HPDE6-E6E7 (cell line): ENCODE measurements at regions not wholly inside any gene's neighbourhood (a gene's known extent, or its start where the extent isn't known, plus 50 kb on each side); places are given as distances from the start of the nearest gene placed in this dataset.

Experiments used
- DNase-seq: peaks from one replicate; pipeline ENCODE4 v3.0.0; 2011; ENCODE audit warnings: missing footprints; ENCODE audit errors: extremely low spot score

DNA sequence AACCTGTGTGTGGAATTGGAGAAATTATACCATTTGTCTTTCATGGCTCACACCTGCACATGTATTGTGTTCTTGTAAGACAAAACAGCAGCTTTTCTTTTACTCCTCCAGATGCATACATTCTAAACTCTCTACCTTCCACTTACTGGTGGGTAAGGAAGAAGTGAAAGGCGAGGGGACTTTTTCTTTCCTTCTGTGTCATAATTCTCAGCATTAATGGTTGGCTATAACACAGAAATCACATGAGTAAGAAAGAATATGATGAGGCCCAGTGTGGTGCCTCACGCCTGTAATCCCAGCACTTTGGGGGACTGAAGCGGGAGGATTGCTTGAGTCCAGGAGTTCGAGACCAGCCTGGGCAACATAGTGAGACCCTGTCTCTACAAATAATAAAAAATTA lies 57.8 kb upstream of the SHANK2 start:
- DNase-seq, result no peak

DNA sequence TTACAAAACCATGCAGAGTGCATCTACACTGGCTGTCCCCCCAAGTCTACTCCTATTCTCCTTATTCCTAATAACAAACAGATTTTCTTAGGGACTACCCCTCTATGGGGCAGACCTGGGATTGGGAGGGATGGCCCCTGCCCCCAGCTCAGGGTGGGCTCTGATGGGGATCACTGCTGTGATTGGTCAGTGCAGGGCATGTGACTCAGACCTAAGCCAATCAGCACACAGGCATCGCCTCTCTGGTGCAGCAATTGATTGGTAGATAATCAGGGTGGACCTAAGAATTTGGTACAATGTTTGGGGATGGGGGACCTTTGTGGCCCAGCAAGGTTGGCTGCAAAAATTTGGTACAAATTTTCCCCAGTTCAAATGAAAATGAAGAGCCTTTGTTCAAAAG lies 57.2 kb upstream of the SHANK2 start:
- DNase-seq, result no peak

- no peak for DNase-seq
Measured at GRCh38 chr11:71309181-71309580, 56.8 kb upstream of the SHANK2 start.

- no peak for DNase-seq
Measured at GRCh38 chr11:71307811-71308645, 55.7 kb upstream of the SHANK2 start.

DNA sequence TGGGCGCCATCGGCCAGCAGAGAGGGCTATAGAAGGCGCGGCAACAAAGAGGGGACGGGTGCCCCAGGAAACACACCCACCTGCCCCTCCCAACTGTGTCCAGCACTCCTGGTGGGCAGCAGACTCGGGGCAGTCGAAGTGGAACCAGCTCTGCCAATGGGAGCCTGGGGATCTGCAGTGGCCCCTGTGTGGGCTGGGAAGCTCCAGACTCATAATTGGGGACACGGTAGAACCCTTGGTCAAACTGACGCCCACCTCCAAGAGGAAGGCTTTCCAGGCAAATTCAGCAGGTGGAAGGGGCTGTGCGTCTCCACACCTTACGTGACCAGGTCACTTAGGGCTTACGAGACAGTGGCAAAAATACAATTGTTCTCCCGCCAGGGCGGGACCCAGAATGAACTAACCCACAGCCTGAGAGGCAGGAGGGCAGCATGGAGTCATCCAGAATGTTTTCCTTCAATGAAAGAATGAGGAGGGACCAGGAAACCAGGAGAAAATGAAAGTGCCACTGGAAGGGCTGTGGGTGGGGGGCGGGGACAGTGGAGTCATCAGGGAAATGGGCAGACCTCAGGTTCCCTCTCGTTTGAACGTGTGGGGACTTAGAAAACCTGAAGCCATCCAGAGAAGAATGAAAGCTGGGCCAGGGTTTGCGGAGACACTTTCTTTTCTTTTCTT lies 53.2 kb upstream of the SHANK2 start:
- DNase-seq, result no peak

GRCh38 chr11:71305041-71305440 lies 52.7 kb upstream of the SHANK2 start:
- no peak for DNase-seq

GRCh38 chr11:71304491-71304890 lies 52.1 kb upstream of the SHANK2 start:
- DNase-seq, result no peak

DNA sequence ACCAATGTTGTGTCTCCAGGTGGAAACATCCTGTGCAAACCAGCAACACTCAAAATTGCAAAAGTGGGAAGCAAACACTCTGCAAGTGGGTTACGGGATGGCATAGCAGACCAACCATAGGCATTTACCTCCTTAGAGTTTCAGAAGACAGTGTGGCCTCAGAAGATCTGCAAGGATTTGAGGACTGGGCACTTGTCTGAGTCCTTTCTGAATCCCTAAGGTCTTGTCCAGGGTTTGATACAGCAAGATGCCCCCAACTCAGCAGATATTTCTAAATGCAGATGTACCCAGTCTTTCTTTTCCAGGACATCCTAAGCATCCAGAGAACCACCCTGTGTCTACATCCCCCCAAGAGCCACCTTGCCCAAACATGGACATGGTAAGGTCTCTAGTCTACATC lies 51.7 kb upstream of the SHANK2 start:
- DNase-seq, result no peak

- no peak for DNase-seq
Measured at GRCh38 chr11:71302911-71303310, 50.5 kb upstream of the SHANK2 start.

DNA sequence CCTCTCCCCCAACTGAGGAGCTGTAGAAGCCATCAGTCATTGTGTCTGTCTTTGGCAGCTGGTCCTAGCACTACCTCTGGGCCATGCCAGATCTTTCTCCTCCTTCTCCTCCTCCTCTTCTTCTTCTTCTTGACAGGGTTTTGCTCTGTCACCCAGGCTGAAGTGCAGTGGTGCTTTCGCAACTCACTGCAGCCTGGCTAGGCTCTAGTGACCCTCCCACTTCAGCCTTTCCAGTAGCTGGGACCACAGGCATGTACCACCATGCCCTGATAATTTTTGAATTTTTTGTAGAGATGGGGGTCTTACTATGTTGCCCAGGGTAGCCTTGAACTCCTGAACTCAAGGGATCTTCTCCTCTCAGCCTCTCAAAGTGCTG lies 50.1 kb upstream of the SHANK2 start:
- DNase-seq, result no peak
